WTC11 (cell line): ENCODE measurements at regions not wholly inside any gene's neighbourhood (a gene's known extent, or its start where the extent isn't known, plus 50 kb on each side); places are given as distances from the start of the nearest gene placed in this dataset.

ENCODE experiments used
- ATF1 ChIP-seq: sonication (generic); formaldehyde crosslinking; IDR thresholded peaks from 2 replicates; pipeline ENCODE4 v1.8.1; 2023; ENCODE audit warnings: mild to moderate bottlenecking, moderate library complexity, missing genetic modification reagents
- ATF6 ChIP-seq: sonication (generic); formaldehyde crosslinking; IDR thresholded peaks from 2 replicates; pipeline ENCODE4 v1.8.1; 2023; ENCODE audit warnings: mild to moderate bottlenecking, missing genetic modification reagents
- ELF4 ChIP-seq: sonication (generic); formaldehyde crosslinking; IDR thresholded peaks from 2 replicates; pipeline ENCODE4 v1.8.1; 2022; ENCODE audit warnings: low read depth, mild to moderate bottlenecking, moderate library complexity, missing genetic modification reagents
- ESRRA ChIP-seq: sonication (generic); formaldehyde crosslinking; IDR thresholded peaks from 2 replicates; pipeline ENCODE4 v1.8.1; 2022; ENCODE audit warnings: mild to moderate bottlenecking, missing genetic modification reagents, borderline replicate concordance
- GABPB1 ChIP-seq: sonication (generic); formaldehyde crosslinking; IDR thresholded peaks from 2 replicates; pipeline ENCODE4 v1.8.1; 2023; ENCODE audit warnings: mild to moderate bottlenecking, missing genetic modification reagents
- NFYB ChIP-seq: sonication (generic); formaldehyde crosslinking; conservative IDR thresholded peaks from 2 replicates; pipeline ENCODE4 v1.8.0; 2022; ENCODE audit warnings: low read depth, missing genetic modification reagents
- SOX15 ChIP-seq: fragments of 250-450 bp; sonication (Bioruptor Pico); IDR thresholded peaks from 2 replicates; pipeline ENCODE4 v1.9.0; 2021; ENCODE audit warnings: mild to moderate bottlenecking
- ZNF423 ChIP-seq: fragments of 250-450 bp; sonication (Bioruptor Pico); IDR thresholded peaks from 2 replicates; pipeline ENCODE4 v2.1.2; 2022; ENCODE audit warnings: mild to moderate bottlenecking, moderate library complexity
- ZNF671 ChIP-seq: fragments of 250-450 bp; sonication (Bioruptor Pico); IDR thresholded peaks from 2 replicates; pipeline ENCODE4 v1.8.0; 2021; ENCODE audit warnings: mild to moderate bottlenecking
- TF ChIP-seq, protein P1 (sequence below): fragments of 200-600 bp; IDR thresholded peaks from 2 replicates; pipeline ENCODE4 v1.8.0; 2022; ENCODE audit warnings: antibody characterized with exemption
- TF ChIP-seq, protein P2 (sequence below): sonication (generic); formaldehyde crosslinking; conservative IDR thresholded peaks from 2 replicates; pipeline ENCODE4 v1.8.1; 2023; ENCODE audit warnings: mild to moderate bottlenecking, low read depth, missing genetic modification reagents, moderate library complexity
- TF ChIP-seq, protein P3 (sequence below): sonication (generic); formaldehyde crosslinking; IDR thresholded peaks from 2 replicates; pipeline ENCODE4 v1.8.1; 2023; ENCODE audit warnings: mild to moderate bottlenecking, missing genetic modification reagents, borderline replicate concordance

DNA sequence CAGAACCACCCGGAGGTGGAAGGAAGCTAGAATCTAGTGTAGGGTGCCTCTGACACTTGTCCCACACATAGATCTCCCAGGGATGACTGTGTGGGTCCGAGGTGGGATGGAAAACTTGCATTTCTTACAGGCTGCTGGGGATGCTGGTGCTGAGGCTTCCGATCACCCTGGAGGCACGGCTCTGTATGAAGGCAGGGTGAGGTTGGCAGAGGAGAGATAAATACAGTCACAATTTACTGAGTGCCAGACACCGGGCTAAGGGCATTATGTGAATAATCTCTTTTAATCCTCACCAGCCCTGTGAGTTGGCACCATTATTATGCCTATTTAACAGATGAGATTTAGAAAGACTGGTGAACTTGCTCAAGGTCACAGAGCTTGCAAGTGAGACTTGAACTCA, 250.2 kb upstream of the RREB1 start:
- TF ChIP-seq, protein P1, sequence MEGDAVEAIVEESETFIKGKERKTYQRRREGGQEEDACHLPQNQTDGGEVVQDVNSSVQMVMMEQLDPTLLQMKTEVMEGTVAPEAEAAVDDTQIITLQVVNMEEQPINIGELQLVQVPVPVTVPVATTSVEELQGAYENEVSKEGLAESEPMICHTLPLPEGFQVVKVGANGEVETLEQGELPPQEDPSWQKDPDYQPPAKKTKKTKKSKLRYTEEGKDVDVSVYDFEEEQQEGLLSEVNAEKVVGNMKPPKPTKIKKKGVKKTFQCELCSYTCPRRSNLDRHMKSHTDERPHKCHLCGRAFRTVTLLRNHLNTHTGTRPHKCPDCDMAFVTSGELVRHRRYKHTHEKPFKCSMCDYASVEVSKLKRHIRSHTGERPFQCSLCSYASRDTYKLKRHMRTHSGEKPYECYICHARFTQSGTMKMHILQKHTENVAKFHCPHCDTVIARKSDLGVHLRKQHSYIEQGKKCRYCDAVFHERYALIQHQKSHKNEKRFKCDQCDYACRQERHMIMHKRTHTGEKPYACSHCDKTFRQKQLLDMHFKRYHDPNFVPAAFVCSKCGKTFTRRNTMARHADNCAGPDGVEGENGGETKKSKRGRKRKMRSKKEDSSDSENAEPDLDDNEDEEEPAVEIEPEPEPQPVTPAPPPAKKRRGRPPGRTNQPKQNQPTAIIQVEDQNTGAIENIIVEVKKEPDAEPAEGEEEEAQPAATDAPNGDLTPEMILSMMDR = no peak
- TF ChIP-seq, protein P2, sequence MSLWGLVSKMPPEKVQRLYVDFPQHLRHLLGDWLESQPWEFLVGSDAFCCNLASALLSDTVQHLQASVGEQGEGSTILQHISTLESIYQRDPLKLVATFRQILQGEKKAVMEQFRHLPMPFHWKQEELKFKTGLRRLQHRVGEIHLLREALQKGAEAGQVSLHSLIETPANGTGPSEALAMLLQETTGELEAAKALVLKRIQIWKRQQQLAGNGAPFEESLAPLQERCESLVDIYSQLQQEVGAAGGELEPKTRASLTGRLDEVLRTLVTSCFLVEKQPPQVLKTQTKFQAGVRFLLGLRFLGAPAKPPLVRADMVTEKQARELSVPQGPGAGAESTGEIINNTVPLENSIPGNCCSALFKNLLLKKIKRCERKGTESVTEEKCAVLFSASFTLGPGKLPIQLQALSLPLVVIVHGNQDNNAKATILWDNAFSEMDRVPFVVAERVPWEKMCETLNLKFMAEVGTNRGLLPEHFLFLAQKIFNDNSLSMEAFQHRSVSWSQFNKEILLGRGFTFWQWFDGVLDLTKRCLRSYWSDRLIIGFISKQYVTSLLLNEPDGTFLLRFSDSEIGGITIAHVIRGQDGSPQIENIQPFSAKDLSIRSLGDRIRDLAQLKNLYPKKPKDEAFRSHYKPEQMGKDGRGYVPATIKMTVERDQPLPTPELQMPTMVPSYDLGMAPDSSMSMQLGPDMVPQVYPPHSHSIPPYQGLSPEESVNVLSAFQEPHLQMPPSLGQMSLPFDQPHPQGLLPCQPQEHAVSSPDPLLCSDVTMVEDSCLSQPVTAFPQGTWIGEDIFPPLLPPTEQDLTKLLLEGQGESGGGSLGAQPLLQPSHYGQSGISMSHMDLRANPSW (CRISPR knock-in tag) = no peak
- TF ChIP-seq NFYB (CRISPR knock-in tag) (no peak), ZNF423 (CRISPR knock-in tag) (no peak), ATF6 (CRISPR knock-in tag) (no peak), GABPB1 (CRISPR knock-in tag) (no peak), ZNF671 (CRISPR knock-in tag) (no peak), ELF4 (no peak), SOX15 (no peak), ATF1 (no peak), ESRRA (CRISPR knock-in tag) (no peak)
- TF ChIP-seq, protein P3, sequence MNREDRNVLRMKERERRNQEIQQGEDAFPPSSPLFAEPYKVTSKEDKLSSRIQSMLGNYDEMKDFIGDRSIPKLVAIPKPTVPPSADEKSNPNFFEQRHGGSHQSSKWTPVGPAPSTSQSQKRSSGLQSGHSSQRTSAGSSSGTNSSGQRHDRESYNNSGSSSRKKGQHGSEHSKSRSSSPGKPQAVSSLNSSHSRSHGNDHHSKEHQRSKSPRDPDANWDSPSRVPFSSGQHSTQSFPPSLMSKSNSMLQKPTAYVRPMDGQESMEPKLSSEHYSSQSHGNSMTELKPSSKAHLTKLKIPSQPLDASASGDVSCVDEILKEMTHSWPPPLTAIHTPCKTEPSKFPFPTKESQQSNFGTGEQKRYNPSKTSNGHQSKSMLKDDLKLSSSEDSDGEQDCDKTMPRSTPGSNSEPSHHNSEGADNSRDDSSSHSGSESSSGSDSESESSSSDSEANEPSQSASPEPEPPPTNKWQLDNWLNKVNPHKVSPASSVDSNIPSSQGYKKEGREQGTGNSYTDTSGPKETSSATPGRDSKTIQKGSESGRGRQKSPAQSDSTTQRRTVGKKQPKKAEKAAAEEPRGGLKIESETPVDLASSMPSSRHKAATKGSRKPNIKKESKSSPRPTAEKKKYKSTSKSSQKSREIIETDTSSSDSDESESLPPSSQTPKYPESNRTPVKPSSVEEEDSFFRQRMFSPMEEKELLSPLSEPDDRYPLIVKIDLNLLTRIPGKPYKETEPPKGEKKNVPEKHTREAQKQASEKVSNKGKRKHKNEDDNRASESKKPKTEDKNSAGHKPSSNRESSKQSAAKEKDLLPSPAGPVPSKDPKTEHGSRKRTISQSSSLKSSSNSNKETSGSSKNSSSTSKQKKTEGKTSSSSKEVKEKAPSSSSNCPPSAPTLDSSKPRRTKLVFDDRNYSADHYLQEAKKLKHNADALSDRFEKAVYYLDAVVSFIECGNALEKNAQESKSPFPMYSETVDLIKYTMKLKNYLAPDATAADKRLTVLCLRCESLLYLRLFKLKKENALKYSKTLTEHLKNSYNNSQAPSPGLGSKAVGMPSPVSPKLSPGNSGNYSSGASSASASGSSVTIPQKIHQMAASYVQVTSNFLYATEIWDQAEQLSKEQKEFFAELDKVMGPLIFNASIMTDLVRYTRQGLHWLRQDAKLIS (CRISPR knock-in tag) = no peak
